Suprapubic skin (tissue), 3 donors: ENCODE measurements at regions not wholly inside any gene's neighbourhood (a gene's known extent, or its start where the extent isn't known, plus 50 kb on each side); places are given as distances from the start of the nearest gene placed in this dataset.

Experiments
- EP300 ChIP-seq: sonication (generic); formaldehyde crosslinking; IDR thresholded peaks from one replicate; pipeline ENCODE4 v1.6.1; 2017; ENCODE audit warnings: antibody characterized with exemption
- TF ChIP-seq, protein P1 (sequence below), 2 donors: fragments of 200-600 bp in 1 of 2; fragments of 450-650 bp in 1 of 2; sonication (generic) in 1 of 2; IDR thresholded peaks; one replicate each; pipeline ENCODE4 v1.5.1; 2016 to 2019; ENCODE audit warnings: antibody characterized with exemption in 2 of 2, mild to moderate bottlenecking in 1 of 2, moderate library complexity in 1 of 2

DNA sequence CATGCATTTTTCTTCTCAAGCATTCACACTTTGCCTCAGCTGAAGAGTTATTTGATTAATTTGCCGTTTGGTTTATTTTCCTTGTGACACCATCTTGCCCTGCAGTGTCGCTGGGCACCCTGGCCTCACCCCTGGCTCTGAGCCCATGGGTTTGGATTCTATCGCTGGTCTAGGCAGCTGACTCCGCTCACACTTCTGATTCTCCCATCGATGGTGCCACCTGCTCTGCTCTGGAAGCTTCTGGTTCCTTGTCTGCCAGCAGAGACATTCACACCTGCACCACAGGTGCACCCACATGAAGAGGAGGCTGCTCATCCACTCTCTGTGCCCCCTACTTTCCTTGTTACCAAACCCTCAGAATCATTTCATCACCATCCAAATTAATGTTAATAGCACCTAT lies 291.6 kb upstream of the CDH4 start:
- TF ChIP-seq, protein P1, sequence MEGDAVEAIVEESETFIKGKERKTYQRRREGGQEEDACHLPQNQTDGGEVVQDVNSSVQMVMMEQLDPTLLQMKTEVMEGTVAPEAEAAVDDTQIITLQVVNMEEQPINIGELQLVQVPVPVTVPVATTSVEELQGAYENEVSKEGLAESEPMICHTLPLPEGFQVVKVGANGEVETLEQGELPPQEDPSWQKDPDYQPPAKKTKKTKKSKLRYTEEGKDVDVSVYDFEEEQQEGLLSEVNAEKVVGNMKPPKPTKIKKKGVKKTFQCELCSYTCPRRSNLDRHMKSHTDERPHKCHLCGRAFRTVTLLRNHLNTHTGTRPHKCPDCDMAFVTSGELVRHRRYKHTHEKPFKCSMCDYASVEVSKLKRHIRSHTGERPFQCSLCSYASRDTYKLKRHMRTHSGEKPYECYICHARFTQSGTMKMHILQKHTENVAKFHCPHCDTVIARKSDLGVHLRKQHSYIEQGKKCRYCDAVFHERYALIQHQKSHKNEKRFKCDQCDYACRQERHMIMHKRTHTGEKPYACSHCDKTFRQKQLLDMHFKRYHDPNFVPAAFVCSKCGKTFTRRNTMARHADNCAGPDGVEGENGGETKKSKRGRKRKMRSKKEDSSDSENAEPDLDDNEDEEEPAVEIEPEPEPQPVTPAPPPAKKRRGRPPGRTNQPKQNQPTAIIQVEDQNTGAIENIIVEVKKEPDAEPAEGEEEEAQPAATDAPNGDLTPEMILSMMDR (IDR thresholded peaks at IDR 0.05) = no peak
- no peak for TF ChIP-seq EP300
